ENCODE measurements at regions not wholly inside any gene's neighbourhood (a gene's known extent, or its start where the extent isn't known, plus 50 kb on each side); places are given as distances from the start of the nearest gene placed in this dataset.

GRCh38 chr17:33950061-33950460 lies 305.0 kb upstream of the CCL2 start:
- Histone ChIP-seq H3K9me2 (replicated peaks; ENCODE audit: low read depth, low read length) (no peaks in the 10 kb centered on the region), H3K27me3 (ENCODE audit: insufficient read depth, low read length, poor library complexity, severe bottlenecking) (no peaks in the 10 kb centered on the region), H3K9me3 (ENCODE audit: insufficient read depth, low read depth, low read length) (no peaks in the 10 kb centered on the region), H3F3A (ENCODE audit: low read depth) (no peaks in the 10 kb centered on the region), H3K4me2 (ENCODE audit: low read depth, low read length, poor library complexity, severe bottlenecking) (no peak overlapping the region), H4K20me1 (ENCODE audit: insufficient read depth, low read length, poor library complexity, severe bottlenecking) (no peaks in the 10 kb centered on the region), H3K4me3 (ENCODE audit: low read length, poor library complexity, severe bottlenecking) (no peak overlapping the region), H3K9ac (ENCODE audit: low read depth, low read length, poor library complexity, severe bottlenecking) (no peak overlapping the region), H2AFZ (ENCODE audit: low read length) (no peak overlapping the region), H3K36me3 (ENCODE audit: insufficient read depth, low read length) (no peaks in the 10 kb centered on the region), H3K4me1 (ENCODE audit: insufficient read depth, low read length, poor library complexity, severe bottlenecking) (peaks cover 10% of the 10 kb centered on the region), H3K79me2 (ENCODE audit: insufficient read depth, low read length) (no peaks in the 10 kb centered on the region)
- TF ChIP-seq EZH2phosphoT487 (IDR thresholded peaks at IDR 0.05; ENCODE audit: borderline replicate concordance): no peak
- TF ChIP-seq, protein P1, sequence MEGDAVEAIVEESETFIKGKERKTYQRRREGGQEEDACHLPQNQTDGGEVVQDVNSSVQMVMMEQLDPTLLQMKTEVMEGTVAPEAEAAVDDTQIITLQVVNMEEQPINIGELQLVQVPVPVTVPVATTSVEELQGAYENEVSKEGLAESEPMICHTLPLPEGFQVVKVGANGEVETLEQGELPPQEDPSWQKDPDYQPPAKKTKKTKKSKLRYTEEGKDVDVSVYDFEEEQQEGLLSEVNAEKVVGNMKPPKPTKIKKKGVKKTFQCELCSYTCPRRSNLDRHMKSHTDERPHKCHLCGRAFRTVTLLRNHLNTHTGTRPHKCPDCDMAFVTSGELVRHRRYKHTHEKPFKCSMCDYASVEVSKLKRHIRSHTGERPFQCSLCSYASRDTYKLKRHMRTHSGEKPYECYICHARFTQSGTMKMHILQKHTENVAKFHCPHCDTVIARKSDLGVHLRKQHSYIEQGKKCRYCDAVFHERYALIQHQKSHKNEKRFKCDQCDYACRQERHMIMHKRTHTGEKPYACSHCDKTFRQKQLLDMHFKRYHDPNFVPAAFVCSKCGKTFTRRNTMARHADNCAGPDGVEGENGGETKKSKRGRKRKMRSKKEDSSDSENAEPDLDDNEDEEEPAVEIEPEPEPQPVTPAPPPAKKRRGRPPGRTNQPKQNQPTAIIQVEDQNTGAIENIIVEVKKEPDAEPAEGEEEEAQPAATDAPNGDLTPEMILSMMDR (conservative IDR thresholded peaks at IDR 0.05; ENCODE audit: low read length): no peak

- H3K4me1 ChIP-seq (ENCODE audit: insufficient read depth, low read length, poor library complexity, severe bottlenecking): peaks cover 14% of the 10 kb centered on the region
- no peak overlapping the region for H2AFZ ChIP-seq (ENCODE audit: low read length)
- no peak overlapping the region for H3K4me2 ChIP-seq (ENCODE audit: low read depth, low read length, poor library complexity, severe bottlenecking)
- H3K36me3 ChIP-seq (ENCODE audit: insufficient read depth, low read length): no peaks in the 10 kb centered on the region
- no peak for TF ChIP-seq EZH2phosphoT487 (IDR thresholded peaks at IDR 0.05; ENCODE audit: borderline replicate concordance)
- TF ChIP-seq, protein P1 (conservative IDR thresholded peaks at IDR 0.05; ENCODE audit: low read length): no peak
- H3K79me2 ChIP-seq (ENCODE audit: insufficient read depth, low read length): no peaks in the 10 kb centered on the region
- no peaks in the 10 kb centered on the region for H4K20me1 ChIP-seq (ENCODE audit: insufficient read depth, low read length, poor library complexity, severe bottlenecking)
- no peaks in the 10 kb centered on the region for H3F3A ChIP-seq (ENCODE audit: low read depth)
- H3K9ac ChIP-seq (ENCODE audit: low read depth, low read length, poor library complexity, severe bottlenecking): no peak overlapping the region
- no peaks in the 10 kb centered on the region for H3K27me3 ChIP-seq (ENCODE audit: insufficient read depth, low read length, poor library complexity, severe bottlenecking)
- H3K9me3 ChIP-seq (ENCODE audit: insufficient read depth, low read depth, low read length): no peaks in the 10 kb centered on the region
- no peak overlapping the region for H3K4me3 ChIP-seq (ENCODE audit: low read length, poor library complexity, severe bottlenecking)
- H3K9me2 ChIP-seq (replicated peaks; ENCODE audit: low read depth, low read length): no peaks in the 10 kb centered on the region
Observed at GRCh38 chr17:33952425-33952824, 302.7 kb upstream of the CCL2 start.

DNA sequence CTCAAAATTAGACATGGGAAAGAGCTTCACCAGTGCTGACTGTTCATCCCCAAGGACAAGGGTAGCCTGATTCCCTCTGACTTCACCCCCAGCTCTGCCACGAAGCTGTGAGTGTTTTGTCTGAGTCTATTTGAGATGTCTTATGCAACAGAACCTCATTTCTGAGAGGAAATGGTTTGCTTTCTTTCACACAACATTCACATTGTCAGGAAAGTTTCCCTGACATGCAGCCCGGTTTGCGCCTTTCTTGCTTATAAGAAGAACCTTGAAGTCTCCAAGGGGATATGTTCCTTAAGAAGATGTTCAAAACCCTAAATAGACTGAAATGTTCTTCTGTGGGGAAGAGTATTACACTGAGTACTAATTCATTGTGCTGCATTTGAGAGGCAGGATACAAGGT lies 300.5 kb upstream of the CCL2 start:
- no peak overlapping the region for H2AFZ ChIP-seq (ENCODE audit: low read length)
- no peak for TF ChIP-seq EZH2phosphoT487 (IDR thresholded peaks at IDR 0.05; ENCODE audit: borderline replicate concordance)
- TF ChIP-seq, protein P1 (conservative IDR thresholded peaks at IDR 0.05; ENCODE audit: low read length): no peak
- H3K79me2 ChIP-seq (ENCODE audit: insufficient read depth, low read length): no peaks in the 10 kb centered on the region
- H3K9me3 ChIP-seq (ENCODE audit: insufficient read depth, low read depth, low read length): no peaks in the 10 kb centered on the region
- H3K4me1 ChIP-seq (ENCODE audit: insufficient read depth, low read length, poor library complexity, severe bottlenecking): peaks cover 14% of the 10 kb centered on the region
- H3K4me2 ChIP-seq (ENCODE audit: low read depth, low read length, poor library complexity, severe bottlenecking): no peak overlapping the region
- no peak overlapping the region for H3K9ac ChIP-seq (ENCODE audit: low read depth, low read length, poor library complexity, severe bottlenecking)
- no peaks in the 10 kb centered on the region for H4K20me1 ChIP-seq (ENCODE audit: insufficient read depth, low read length, poor library complexity, severe bottlenecking)
- H3K4me3 ChIP-seq (ENCODE audit: low read length, poor library complexity, severe bottlenecking): no peak overlapping the region
- H3F3A ChIP-seq (ENCODE audit: low read depth): no peaks in the 10 kb centered on the region
- no peaks in the 10 kb centered on the region for H3K27me3 ChIP-seq (ENCODE audit: insufficient read depth, low read length, poor library complexity, severe bottlenecking)
- no peaks in the 10 kb centered on the region for H3K9me2 ChIP-seq (replicated peaks; ENCODE audit: low read depth, low read length)
- no peaks in the 10 kb centered on the region for H3K36me3 ChIP-seq (ENCODE audit: insufficient read depth, low read length)

Data from Loucy (cell line).